Spleen (tissue), 11 donors: ENCODE measurements at regions not wholly inside any gene's neighbourhood (a gene's known extent, or its start where the extent isn't known, plus 50 kb on each side); places are given as distances from the start of the nearest gene placed in this dataset.

Experiments
- DNase-seq: peaks from one replicate; pipeline ENCODE4 v3.0.0-alpha.2; 2020
- H3K27ac ChIP-seq, 8 donors: fragments of 200-600 bp; sonication (generic) in 7 of 8; 1 replicate in 4 of 8; 2 replicates in 4 of 8; pipeline versions ENCODE4 v1.5.0 to v1.8.0; 2016 to 2021; ENCODE audit warnings: inconsistent platforms in 4 of 8, mild to moderate bottlenecking in 4 of 8, moderate library complexity in 1 of 8
- H3K27me3 ChIP-seq, 7 donors: fragments of 200-600 bp; sonication (generic) in 6 of 7; replicated peaks in 1 of 7; 1 replicate in 4 of 7; 2 replicates in 3 of 7; pipeline versions ENCODE4 v1.5.0 to v1.8.0; 2016 to 2021; ENCODE audit warnings: inconsistent platforms in 3 of 7, mild to moderate bottlenecking in 1 of 7
- H3K36me3 ChIP-seq, 6 donors: fragments of 200-600 bp; sonication (generic) in 5 of 6; 1 replicate in 4 of 6; 2 replicates in 2 of 6; pipeline versions ENCODE4 v1.5.0 to v1.8.0; 2016 to 2021; ENCODE audit warnings: inconsistent platforms in 2 of 6
- H3K4me1 ChIP-seq, 6 donors: fragments of 200-600 bp; sonication (generic) in 5 of 6; 1 replicate in 3 of 6; 2 replicates in 3 of 6; pipeline versions ENCODE4 v1.5.0 to v1.8.0; 2016 to 2021; ENCODE audit warnings: inconsistent platforms in 3 of 6
- H3K4me3 ChIP-seq, 8 donors: fragments of 200-600 bp; sonication (generic) in 7 of 8; 1 replicate in 4 of 8; 2 replicates in 4 of 8; pipeline versions ENCODE4 v1.5.0 to v1.8.0; 2016 to 2021; ENCODE audit warnings: inconsistent platforms in 4 of 8, mild to moderate bottlenecking in 4 of 8, moderate library complexity in 2 of 8
- H3K9me3 ChIP-seq, 8 donors: fragments of 200-600 bp; sonication (generic) in 7 of 8; 1 replicate in 4 of 8; 2 replicates in 4 of 8; pipeline versions ENCODE4 v1.5.0 to v1.8.0; 2016 to 2021; ENCODE audit warnings: inconsistent platforms in 4 of 8
- CTCF ChIP-seq, 11 experiments: fragments of 200-600 bp in 7 of 11; fragments of 450-650 bp in 4 of 11; sonication (generic) in 4 of 11; IDR thresholded peaks in 8 of 11; conservative IDR thresholded peaks in 3 of 11; 1 replicate in 7 of 11; 2 replicates in 4 of 11; pipeline versions ENCODE4 v1.4.0 to v1.8.0; 2016 to 2021; ENCODE audit warnings: antibody characterized with exemption in 11 of 11, inconsistent platforms in 4 of 11, mild to moderate bottlenecking in 1 of 11
- POLR2A ChIP-seq, 3 donors: fragments of 450-650 bp; IDR thresholded peaks; one replicate each; pipeline ENCODE4 v1.5.1; 2017; ENCODE audit warnings: antibody characterized with exemption in 3 of 3, mild to moderate bottlenecking in 1 of 3
- POLR2AphosphoS5 ChIP-seq, 3 donors: sonication (generic); formaldehyde crosslinking; IDR thresholded peaks; one replicate each; pipeline ENCODE4 v1.5.1; 2017; ENCODE audit warnings: antibody characterized with exemption in 3 of 3
- WGBS, 5 donors: extraction: QIAGEN DNeasy Blood & Tissue Kit in 3 of 5; methylation state at CpG; one replicate each; pipeline versions ENCODE4 v1.1.5 to v1.1.7; 2013 to 2018; 5-methylcytosine and 5-hydroxymethylcytosine counted together
- intact Hi-C: fragments of 100-400 bp; cut with DNase I; formaldehyde crosslinking; loops from one replicate; pipeline ENCODE4 v1.15.0; 2023; ENCODE audit warnings: low total_unique reads
- donor health status: healthy with polysubstance abuse.
- donor health status: DM: no; HTN: no; CAD: no; lungs with moderate emphysema.
- donor health status: DM: no; HTN: no; CAD: no.
- donor health status: Bipolar disorder and iron deficiency.
- donor health status: healthy.
- donor health status: DM: no; HTN: no; CAD: no.
- donor health status: DM: yes; HTN: yes; CAD: no.

GRCh38 chr2:84273406-84273805, 185.7 kb downstream of the SUCLG1 start:
- Histone ChIP-seq H3K36me3 (no peaks in the 10 kb centered on the region), H3K4me3 (no peak overlapping the region), H3K4me1 (no peaks in the 10 kb centered on the region), H3K27ac (no peak overlapping the region), H3K9me3 (no peaks in the 10 kb centered on the region), H3K27me3 (peaks cover 0 to under 1% (median 0%) of the 10 kb centered on the region in 7 donors)
- TF ChIP-seq POLR2AphosphoS5 (IDR thresholded peaks at IDR 0.05) = no peak
- TF ChIP-seq CTCF (IDR thresholded peaks at IDR 0.05 in 8 of 11, conservative IDR thresholded peaks at IDR 0.05 in 3 of 11) = no peak
- TF ChIP-seq POLR2A (IDR thresholded peaks at IDR 0.05) = no peak
- 75 to 89% (median 80%) methylated on average over 7 of the region's 7 CpGs for WGBS, 5 donors
- no peak for DNase-seq
- intact Hi-C loops = no loop called here

DNA sequence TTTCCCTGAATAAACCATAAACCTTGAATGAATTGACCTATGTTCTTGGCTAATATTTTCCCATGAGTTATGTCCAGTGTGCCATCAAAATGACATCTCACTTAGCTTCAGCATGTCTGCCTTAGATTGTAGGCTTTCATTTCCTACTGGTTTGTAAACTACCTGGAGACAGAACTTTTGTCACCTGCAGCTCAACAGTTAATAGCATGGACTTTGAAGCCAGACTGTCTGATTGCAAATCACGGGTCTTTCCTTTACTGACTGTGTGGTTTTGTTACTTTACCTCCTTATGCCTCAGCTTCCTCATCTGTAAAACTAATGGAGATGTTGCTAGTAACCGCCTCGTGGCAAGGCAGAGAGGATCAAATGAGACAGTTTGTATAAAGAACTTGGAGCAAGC, 187.1 kb downstream of the SUCLG1 start:
- H3K4me1 ChIP-seq = no peaks in the 10 kb centered on the region
- TF ChIP-seq POLR2A (IDR thresholded peaks at IDR 0.05) = no peak
- no peak for TF ChIP-seq POLR2AphosphoS5 (IDR thresholded peaks at IDR 0.05)
- no peak for TF ChIP-seq CTCF (IDR thresholded peaks at IDR 0.05 in 8 of 11, conservative IDR thresholded peaks at IDR 0.05 in 3 of 11)
- no peaks in the 10 kb centered on the region for H3K9me3 ChIP-seq
- no peaks in the 10 kb centered on the region for H3K27me3 ChIP-seq
- whole genome bisulfite sequencing, 5 donors = 65 to 81% (median 65%) methylated on average over 3 of the region's 3 CpGs
- intact Hi-C loops = no loop called here
- no peak for DNase-seq
- H3K27ac ChIP-seq = no peak overlapping the region
- no peak overlapping the region for H3K4me3 ChIP-seq
- no peaks in the 10 kb centered on the region for H3K36me3 ChIP-seq

DNA sequence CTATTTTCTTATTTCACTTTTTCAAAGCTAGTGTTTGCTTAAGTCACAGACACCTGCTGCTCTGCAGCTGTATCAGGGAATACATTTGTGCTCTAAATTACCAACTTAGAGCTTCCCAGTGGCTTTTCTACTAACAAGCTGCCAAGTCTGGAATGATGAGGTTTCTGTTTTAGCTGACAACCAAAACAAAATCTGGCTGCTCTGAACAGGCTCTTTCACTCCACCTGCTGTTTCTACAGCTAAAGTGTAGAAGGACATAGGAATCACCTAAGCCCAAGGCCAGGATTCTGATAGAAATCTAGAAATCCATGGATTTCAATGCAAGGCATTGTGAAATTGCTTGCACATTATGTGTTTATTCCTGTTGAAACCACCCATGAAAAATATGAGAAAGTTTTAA, 201.2 kb downstream of the SUCLG1 start:
- Histone ChIP-seq H3K36me3 (no peaks in the 10 kb centered on the region), H3K4me3 (no peak overlapping the region), H3K27ac (no peak overlapping the region), H3K27me3 (no peaks in the 10 kb centered on the region), H3K4me1 (no peaks in the 10 kb centered on the region), H3K9me3 (peaks cover 0 to 10% (median 8%) of the 10 kb centered on the region in 8 donors)
- intact Hi-C loops = no loop called here
- DNase-seq = no peak
- TF ChIP-seq CTCF (IDR thresholded peaks at IDR 0.05 in 8 of 11, conservative IDR thresholded peaks at IDR 0.05 in 3 of 11) = no peak
- TF ChIP-seq POLR2A (IDR thresholded peaks at IDR 0.05) = no peak
- no peak for TF ChIP-seq POLR2AphosphoS5 (IDR thresholded peaks at IDR 0.05)

DNA sequence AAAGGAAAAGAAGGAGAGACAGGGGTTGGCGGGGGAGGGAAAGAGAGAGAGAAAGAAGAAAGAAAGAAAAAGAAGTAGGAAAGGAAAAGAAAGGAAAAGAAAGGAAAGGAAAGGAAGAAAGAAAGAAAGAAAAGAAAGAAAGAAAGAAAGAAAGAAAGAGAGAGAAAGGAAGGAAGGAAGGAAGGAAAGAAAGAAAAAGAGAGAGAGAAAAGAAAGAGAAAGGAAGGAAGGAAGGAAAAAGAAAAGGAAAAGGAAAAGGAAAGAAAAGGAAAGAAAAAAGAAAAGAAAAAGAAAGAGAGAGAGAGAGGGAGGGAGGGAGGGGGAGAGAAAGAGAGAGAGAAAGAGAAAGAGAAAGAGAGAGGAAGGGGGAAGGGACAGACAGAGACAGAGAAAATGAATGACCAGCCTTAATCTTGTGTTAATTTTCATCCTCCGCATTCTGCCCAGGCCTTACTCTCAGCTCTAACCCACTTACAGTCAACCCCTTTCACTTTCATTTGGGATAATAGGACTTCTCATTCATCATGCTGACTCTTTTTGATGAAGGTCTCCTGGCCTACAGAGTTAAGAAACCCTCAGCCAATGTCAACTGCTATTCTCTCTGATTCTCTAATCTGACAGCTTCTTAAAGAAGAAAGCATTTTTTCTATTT, 207.3 kb downstream of the SUCLG1 start:
- Histone ChIP-seq H3K27ac (no peak overlapping the region), H3K36me3 (no peaks in the 10 kb centered on the region), H3K9me3 (no peaks in the 10 kb centered on the region), H3K27me3 (no peaks in the 10 kb centered on the region), H3K4me1 (no peaks in the 10 kb centered on the region), H3K4me3 (no peak overlapping the region)
- WGBS, 5 donors = 81 to 92% (median 88%) methylated on average over 2 of the region's 2 CpGs
- no peak for TF ChIP-seq POLR2A (IDR thresholded peaks at IDR 0.05)
- intact Hi-C loops = no loop called here
- no peak for DNase-seq

DNA sequence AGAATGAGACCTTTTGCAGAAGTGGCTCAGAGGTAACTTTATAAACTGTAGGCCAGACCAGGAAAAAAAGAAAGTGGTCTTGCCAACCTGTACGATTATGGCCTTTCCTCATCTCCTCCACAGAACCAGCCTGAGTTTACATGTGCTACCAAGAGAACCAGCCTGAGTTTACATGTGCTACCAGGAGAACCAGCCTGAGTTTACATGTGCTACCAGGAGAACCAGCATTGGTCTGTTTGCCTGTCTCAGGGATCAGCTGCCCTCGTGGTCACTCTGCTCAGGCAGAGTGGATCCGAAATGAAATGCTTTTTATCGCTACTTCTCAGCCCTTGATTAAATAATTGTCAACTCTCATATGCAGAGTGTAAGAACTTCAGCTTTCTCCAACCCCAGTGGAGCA, 209.9 kb downstream of the SUCLG1 start:
- intact Hi-C loops = no loop called here
- DNase-seq = no peak
- H3K36me3 ChIP-seq = no peaks in the 10 kb centered on the region
- H3K4me3 ChIP-seq = no peak overlapping the region
- no peaks in the 10 kb centered on the region for H3K27me3 ChIP-seq
- H3K4me1 ChIP-seq = no peaks in the 10 kb centered on the region
- WGBS, 5 donors = 81 to 90% (median 84%) methylated on average over 4 of the region's 4 CpGs
- no peaks in the 10 kb centered on the region for H3K9me3 ChIP-seq
- no peak for TF ChIP-seq POLR2A (IDR thresholded peaks at IDR 0.05)
- TF ChIP-seq CTCF (IDR thresholded peaks at IDR 0.05 in 8 of 11, conservative IDR thresholded peaks at IDR 0.05 in 3 of 11) = no peak
- no peak for TF ChIP-seq POLR2AphosphoS5 (IDR thresholded peaks at IDR 0.05)
- H3K27ac ChIP-seq = no peak overlapping the region
